ENCODE measurements at regions not wholly inside any gene's neighbourhood (a gene's known extent, or its start where the extent isn't known, plus 50 kb on each side); places are given as distances from the start of the nearest gene placed in this dataset.
A peak's percentile ranks its signal among the peaks of the same experiment; 100 is the strongest.

GRCh38 chr9:96087669-96088299 lies 212.3 kb downstream of the ERCC6L2 start:
- DNase-seq (ENCODE audit: low read depth): no peak

- no peak for DNase-seq (ENCODE audit: low read depth)
Observed at GRCh38 chr9:96086936-96087571, 211.6 kb downstream of the ERCC6L2 start.

DNA sequence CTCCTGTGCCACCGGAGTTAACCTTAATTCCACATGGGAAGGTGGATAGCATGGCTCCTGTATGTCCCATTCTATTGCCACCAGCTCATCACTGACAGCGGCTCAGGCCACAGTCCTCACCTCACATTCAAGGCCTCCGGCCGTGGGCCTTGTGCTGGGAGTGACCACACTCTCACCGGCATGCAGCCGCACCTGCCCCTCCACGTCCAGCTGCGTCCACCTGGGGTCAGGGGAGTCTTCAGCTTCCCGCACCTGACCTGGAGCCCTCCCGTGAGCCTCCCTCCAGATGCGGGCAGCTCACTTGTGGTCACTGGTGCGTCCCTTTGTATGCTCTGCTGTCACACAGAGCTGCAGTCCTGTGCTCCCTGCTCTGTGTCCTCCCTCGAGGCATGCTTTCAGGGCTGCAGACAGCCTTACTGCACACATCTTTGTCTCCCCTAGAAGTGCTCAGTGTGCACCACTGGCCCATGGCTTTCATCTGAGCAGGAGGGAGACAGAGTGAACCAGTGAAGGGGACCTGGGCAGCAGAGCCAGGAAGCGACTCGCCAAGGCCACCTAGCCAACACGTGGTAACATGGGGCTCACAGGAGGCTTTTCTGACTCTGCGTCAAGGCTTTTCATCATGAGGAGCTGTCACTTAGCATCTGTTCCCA lies 210.1 kb downstream of the ERCC6L2 start:
- DNase-seq (ENCODE audit: low read depth): no peak

- no peak for DNase-seq (ENCODE audit: low read depth)
Observed at GRCh38 chr9:96084331-96084734, 208.8 kb downstream of the ERCC6L2 start.

DNA sequence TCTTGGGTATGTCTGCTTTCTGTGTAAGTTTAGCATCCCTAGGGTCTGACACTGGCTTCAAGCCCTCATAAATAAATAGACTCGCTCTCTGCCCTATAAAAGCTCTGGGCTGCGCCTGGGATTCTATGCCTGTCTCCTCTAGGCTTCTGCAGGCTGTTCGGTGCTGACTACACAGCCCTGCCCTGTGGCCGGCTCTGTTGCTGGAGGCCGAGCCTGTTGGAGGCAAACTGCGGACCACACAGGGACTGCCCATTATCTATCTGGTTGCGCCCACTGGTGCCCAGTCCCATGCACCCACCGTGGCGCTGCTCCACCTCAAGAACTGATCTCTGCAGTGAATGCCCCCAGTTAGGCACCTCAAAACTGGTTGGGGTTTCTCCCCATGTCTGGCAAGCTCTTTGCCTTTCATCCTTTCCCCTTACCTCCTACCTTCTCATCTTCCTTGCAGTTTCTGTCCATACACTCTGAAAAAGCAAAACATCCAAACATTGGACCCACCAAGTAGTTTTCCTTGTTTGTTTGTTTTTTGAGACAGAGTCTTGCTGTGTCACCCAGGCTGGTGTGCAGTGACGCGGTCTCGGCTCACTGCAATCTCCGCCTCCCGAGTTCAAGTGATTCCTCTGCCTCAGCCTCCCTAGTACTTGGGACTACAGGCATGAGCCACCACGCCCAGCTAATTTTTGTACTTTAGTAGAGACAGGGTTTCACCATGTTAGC lies 207.2 kb downstream of the ERCC6L2 start:
- no peak for DNase-seq (ENCODE audit: low read depth)

GRCh38 chr9:96080364-96080763 lies 204.9 kb downstream of the ERCC6L2 start:
- peak; percentile 59 for DNase-seq (ENCODE audit: low read depth)

DNA sequence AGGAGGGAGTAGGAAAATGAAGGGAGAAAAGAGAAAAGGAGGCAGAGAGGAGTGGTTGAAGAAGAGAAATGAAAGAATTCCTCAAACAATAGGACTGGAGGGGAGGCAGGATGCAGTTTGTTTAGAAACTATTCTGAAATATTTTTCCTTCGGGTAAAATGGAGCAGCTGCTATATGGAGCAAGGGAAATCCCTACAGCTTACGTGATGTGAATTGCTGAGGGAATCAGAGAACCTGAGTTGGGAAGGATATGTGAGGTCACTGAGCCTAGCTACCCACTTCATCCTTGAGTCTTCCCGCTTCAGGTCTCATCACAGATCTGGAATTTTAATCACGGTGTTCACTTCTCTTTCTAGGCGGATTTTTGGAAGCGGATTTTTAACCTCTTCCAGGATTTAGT lies 204.3 kb downstream of the ERCC6L2 start:
- no peak for DNase-seq (ENCODE audit: low read depth)

- DNase-seq (ENCODE audit: low read depth): no peak
Observed at GRCh38 chr9:96078897-96079490, 203.5 kb downstream of the ERCC6L2 start.

- no peak for DNase-seq (ENCODE audit: low read depth)
Observed at GRCh38 chr9:96075757-96076156, 200.3 kb downstream of the ERCC6L2 start.

- no peak for DNase-seq (ENCODE audit: low read depth)
Observed at GRCh38 chr9:96075111-96075510, 199.6 kb downstream of the ERCC6L2 start.

DNA sequence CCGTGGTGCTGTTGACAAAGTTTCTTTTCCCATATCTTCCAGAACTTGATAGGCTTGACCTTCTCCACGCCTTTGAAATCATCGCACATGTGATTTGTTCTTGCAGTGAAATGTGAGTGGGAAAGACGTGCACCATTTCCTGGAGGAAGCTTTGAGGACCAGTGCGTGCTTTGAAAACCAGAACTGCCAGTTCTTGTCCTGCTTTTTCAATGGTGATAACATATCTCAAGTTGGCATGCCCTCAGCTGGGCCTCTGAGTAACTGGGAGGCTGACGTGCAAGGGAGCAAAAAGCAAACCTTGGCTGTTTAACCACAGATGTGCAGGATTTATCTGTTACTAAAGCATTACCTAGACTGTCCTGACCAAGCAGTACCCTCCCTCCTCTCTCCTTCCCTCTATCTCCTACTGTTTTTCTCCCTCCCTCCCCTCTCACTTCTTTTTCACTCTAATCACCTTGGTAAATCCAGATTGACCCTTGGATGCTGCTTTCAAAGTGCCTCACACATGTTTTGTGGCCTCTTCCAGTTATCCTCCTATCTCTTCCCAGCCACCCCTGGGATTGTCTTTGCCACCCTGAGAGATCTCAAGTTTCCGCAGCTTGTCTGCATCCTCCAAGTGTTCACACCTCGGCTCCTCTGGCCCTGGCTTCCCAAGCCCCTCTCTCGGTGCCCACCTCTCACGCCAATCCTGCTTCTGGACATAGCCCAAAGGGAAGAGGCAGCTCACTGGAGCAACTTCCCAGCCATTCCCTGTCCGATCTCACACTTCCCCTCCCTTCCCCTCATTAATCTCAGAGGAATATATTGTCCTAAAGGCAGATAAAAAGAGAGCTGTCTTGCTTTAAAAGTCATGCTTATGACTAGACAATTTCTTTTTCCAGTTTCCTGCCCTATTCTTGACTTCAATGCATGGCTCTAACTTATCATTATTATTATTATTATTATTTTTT lies 198.3 kb downstream of the ERCC6L2 start:
- no peak for DNase-seq (ENCODE audit: low read depth)

GRCh38 chr9:96072930-96073329 lies 197.4 kb downstream of the ERCC6L2 start:
- no peak for DNase-seq (ENCODE audit: low read depth)

- DNase-seq (ENCODE audit: low read depth): no peak
Observed at GRCh38 chr9:96071815-96072124, 196.3 kb downstream of the ERCC6L2 start.

- DNase-seq (ENCODE audit: low read depth): peak; percentile 44
Observed at GRCh38 chr9:96071076-96071814, 195.8 kb downstream of the ERCC6L2 start.

DNA sequence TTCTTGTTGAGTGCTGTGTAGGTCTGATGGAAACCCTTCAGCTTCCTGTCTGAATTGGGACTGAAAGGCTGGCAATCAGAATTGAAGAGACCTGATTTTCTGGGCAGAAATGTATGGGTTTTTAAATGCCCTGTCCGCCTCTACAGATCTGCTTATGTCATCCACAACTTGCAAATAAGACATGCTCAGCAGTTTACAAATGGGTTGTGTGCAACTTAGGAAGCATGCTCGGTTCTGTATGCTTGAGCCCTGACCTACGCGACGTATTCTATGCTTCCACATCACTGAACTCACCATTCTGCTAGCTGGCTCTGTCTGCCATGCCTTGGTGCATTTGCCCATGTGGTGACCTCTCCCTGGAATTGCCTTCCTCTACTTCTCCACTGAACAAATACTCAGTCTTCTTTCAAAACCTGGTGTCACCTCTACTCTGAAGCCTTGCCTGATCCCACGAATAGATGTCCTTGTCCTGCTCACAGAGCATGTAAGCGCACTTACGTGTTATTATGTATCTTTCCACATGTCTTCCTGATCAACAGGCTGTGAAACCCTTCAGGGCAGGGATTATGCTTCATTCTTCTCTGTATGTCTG lies 194.2 kb downstream of the ERCC6L2 start:
- DNase-seq (ENCODE audit: low read depth): no peak

- DNase-seq (ENCODE audit: low read depth): no peak
Observed at GRCh38 chr9:96068511-96068910, 193.0 kb downstream of the ERCC6L2 start.

DNA sequence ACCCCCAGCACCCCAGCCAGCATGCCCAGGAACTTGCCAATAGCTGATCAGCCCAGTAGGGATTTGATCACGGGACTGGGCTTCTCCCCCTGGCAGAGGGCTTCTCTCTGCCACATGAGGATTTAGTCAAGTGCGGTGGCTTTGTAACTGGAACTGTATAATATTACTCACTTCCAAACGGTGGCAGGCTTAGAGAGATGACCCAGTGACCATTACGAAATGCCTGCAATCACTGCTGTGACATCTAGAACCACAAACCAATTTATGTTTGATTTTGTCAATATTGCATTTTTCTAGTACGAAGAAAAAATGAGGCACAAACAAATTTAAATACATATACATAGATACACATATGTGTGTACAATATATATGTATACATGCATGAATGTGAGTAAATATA lies 192.1 kb downstream of the ERCC6L2 start:
- no peak for DNase-seq (ENCODE audit: low read depth)

- DNase-seq (ENCODE audit: low read depth): no peak
Observed at GRCh38 chr9:96067004-96067403, 191.5 kb downstream of the ERCC6L2 start.

DNA sequence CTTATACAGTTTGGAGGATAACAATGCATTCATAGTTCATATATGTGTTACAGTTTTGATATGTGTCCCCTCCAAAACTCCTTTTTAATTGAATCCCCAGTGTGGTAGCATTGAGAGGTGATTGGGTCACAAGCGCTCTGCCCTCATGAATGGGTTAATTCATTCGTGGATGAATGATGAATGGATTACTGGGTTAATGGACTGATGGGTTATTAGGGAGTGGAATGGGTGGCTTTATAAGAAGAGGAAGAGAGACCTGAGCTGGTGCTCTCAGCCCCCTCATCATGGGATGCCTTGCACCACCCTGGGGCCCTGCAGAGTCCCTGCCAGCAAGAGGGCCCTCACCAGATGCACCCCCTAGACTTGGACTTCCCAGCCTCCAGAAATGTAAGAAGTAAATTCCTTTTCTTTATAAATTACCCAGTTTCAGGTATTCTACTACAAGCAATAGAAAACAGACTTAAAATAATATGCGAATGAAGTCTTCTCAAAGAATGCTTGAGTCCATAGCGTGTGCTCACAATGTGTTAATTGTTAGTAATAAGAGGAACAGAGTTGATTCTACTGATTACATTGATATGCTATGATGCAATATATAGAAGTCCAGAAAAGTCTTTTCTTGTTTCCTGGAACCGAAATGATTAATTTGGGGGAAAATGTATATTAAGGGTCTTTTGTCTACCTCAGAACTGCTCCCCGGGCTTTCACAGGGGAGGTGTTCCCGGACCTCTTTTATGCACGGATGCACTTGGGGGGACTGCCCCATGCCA lies 190.2 kb downstream of the ERCC6L2 start:
- no peak for DNase-seq (ENCODE audit: low read depth)

All from Daoy (cell line).